IPS-18a (cell line): ENCODE measurements at regions not wholly inside any gene's neighbourhood (a gene's known extent, or its start where the extent isn't known, plus 50 kb on each side); places are given as distances from the start of the nearest gene placed in this dataset.
"Not testable (repeated sequence)": the region's sequence is repeated elsewhere in the genome, so short reads cannot be mapped to it uniquely, and the experiment has no call there.

Experiments
- H3K27ac ChIP-seq: one replicate; pipeline ENCODE4 v1.5.1; 2013; ENCODE audit warnings: low read length
- H3K27me3 ChIP-seq: one replicate; pipeline ENCODE4 v1.6.1; 2013; ENCODE audit warnings: mild to moderate bottlenecking, low read length; ENCODE audit not compliant: control insufficient read depth, insufficient read depth
- H3K36me3 ChIP-seq: one replicate; pipeline ENCODE4 v1.6.1; 2013; ENCODE audit warnings: low read depth, low read length; ENCODE audit not compliant: control insufficient read depth
- H3K4me1 ChIP-seq: one replicate; pipeline ENCODE4 v1.6.1; 2013; ENCODE audit warnings: low read depth, low read length; ENCODE audit not compliant: control insufficient read depth
- H3K4me3 ChIP-seq: one replicate; pipeline ENCODE4 v1.5.1; 2013; ENCODE audit warnings: low read length
- H3K9ac ChIP-seq: one replicate; pipeline ENCODE4 v1.6.1; 2013; ENCODE audit warnings: mild to moderate bottlenecking, low read length, moderate library complexity
- H3K9me3 ChIP-seq: one replicate; pipeline ENCODE4 v1.6.1; 2013; ENCODE audit warnings: low read depth, low read length; ENCODE audit not compliant: control insufficient read depth

DNA sequence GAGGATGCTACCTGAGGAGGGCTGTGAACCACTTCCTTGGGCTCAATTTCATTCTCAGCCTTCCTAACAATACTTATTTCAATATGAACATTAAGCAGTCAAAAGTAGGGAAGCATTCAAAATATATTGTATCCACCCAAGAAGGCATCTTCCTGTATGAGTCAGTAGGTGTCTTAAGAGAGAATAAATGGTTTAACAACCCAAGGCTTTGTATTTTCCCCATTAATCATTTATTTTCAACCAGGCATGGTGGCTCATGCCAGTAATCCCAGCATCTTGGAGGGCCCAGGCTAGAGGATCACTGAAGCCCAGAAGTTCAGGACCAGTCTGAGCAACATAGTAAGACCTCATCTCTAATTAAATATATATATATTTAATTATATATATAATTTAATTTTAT, 74.5 kb upstream of the MARCKS start:
- no peak overlapping the region for H3K4me3 ChIP-seq
- no peaks in the 10 kb centered on the region for H3K9me3 ChIP-seq
- no peak overlapping the region for H3K27ac ChIP-seq
- H3K4me1 ChIP-seq, result peaks cover under 1% of the 10 kb centered on the region
- H3K9ac ChIP-seq, result no peak overlapping the region
- H3K36me3 ChIP-seq, result no peaks in the 10 kb centered on the region
- peaks cover 27% of the 10 kb centered on the region for H3K27me3 ChIP-seq

DNA sequence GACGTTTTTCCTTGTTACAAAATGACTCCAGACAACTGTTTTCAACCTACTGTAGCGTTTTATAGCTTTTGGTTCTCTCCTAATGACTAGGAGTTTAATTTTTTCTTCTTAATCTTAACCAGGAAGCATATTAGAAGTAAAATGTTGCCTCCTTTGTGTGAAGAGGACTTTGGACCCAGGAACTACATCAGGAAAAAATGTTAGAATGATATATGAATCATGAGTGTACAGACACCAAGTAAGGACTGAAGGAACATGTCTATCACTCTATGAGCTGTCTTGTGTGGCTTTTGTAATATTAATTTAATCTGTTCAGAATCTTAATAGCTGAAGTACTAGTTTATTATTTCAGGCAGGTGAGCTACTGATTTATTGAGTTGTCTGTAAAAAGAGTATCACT, 71.0 kb upstream of the MARCKS start:
- Histone ChIP-seq H3K27me3 (no peaks in the 10 kb centered on the region), H3K9ac (no peak overlapping the region), H3K4me1 (no peaks in the 10 kb centered on the region), H3K36me3 (no peaks in the 10 kb centered on the region), H3K4me3 (no peak overlapping the region), H3K9me3 (no peaks in the 10 kb centered on the region), H3K27ac (no peak overlapping the region)

GRCh38 chr6:113788586-113788985, 68.6 kb upstream of the MARCKS start:
- Histone ChIP-seq H3K4me1 (no peaks in the 10 kb centered on the region), H3K9me3 (no peaks in the 10 kb centered on the region), H3K36me3 (no peaks in the 10 kb centered on the region), H3K27me3 (no peaks in the 10 kb centered on the region), H3K27ac (no peak overlapping the region), H3K4me3 (no peak overlapping the region), H3K9ac (no peak overlapping the region)

GRCh38 chr6:113791225-113791624, 65.9 kb upstream of the MARCKS start:
- not testable (repeated sequence) for H3K36me3 ChIP-seq, H3K4me3 ChIP-seq, H3K9ac ChIP-seq, H3K27ac ChIP-seq, H3K9me3 ChIP-seq, H3K4me1 ChIP-seq, H3K27me3 ChIP-seq

GRCh38 chr6:113795371-113795770, 61.8 kb upstream of the MARCKS start:
- not testable (repeated sequence) for H3K4me1 ChIP-seq, H3K27me3 ChIP-seq, H3K9me3 ChIP-seq, H3K9ac ChIP-seq, H3K4me3 ChIP-seq, H3K36me3 ChIP-seq, H3K27ac ChIP-seq

- Histone ChIP-seq H3K4me1 (no peaks in the 10 kb centered on the region), H3K9ac (no peak overlapping the region), H3K9me3 (no peaks in the 10 kb centered on the region), H3K36me3 (no peaks in the 10 kb centered on the region), H3K27ac (no peak overlapping the region), H3K27me3 (no peaks in the 10 kb centered on the region), H3K4me3 (no peak overlapping the region)
These were observed 61.1 kb upstream of the MARCKS start for GRCh38 chr6:113796038-113796437.

- Histone ChIP-seq H3K9ac (no peak overlapping the region), H3K27me3 (no peaks in the 10 kb centered on the region), H3K27ac (no peak overlapping the region), H3K4me3 (no peak overlapping the region), H3K9me3 (no peaks in the 10 kb centered on the region), H3K4me1 (no peaks in the 10 kb centered on the region), H3K36me3 (no peaks in the 10 kb centered on the region)
These were observed 54.4 kb upstream of the MARCKS start for GRCh38 chr6:113802779-113803178.

DNA sequence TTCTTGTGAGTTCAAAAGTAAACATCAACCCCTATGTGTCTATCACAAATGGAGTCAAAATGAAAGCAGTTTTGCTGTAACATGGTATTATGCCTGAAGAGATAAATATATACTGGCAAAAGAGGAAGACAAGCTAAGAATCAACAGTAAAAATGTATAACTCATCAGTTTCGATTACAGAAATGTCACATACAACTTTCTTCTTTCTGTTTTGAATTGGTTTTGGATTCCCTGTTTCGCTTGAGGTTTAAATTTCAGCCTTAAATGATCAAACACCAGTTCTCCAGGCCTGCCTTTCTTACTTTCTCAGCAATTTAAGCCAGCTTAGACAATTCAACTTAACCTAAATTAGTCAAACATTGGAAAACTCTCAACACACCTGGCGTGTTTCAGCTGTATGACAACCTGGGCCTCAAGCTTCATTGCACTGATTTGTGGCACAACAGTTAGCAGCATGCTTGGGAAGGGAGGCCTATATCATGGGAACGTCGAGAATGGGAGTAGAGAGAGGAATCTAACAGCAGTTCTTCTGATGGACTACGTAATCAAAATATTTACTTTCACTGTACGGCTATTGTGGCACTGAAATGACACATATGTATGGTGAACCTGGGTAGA, 51.9 kb upstream of the MARCKS start:
- no peak overlapping the region for H3K27ac ChIP-seq
- H3K4me3 ChIP-seq, result no peak overlapping the region
- no peak overlapping the region for H3K9ac ChIP-seq

GRCh38 chr6:113805811-113806495, 51.2 kb upstream of the MARCKS start:
- H3K27me3 ChIP-seq, result no peaks in the 10 kb centered on the region
- H3K9ac ChIP-seq, result no peak overlapping the region
- no peaks in the 10 kb centered on the region for H3K9me3 ChIP-seq
- no peaks in the 10 kb centered on the region for H3K36me3 ChIP-seq
- H3K4me3 ChIP-seq, result no peak overlapping the region
- no peaks in the 10 kb centered on the region for H3K4me1 ChIP-seq
- H3K27ac ChIP-seq, result no peak overlapping the region

More for the DNA sequence above, 51.9 kb upstream of the MARCKS start:
- H3K36me3 ChIP-seq, result no peaks in the 10 kb centered on the region
- H3K27me3 ChIP-seq, result no peaks in the 10 kb centered on the region
- H3K9me3 ChIP-seq, result no peaks in the 10 kb centered on the region
- no peaks in the 10 kb centered on the region for H3K4me1 ChIP-seq
